GM19035 (cell line): ENCODE measurements at regions not wholly inside any gene's neighbourhood (a gene's known extent, or its start where the extent isn't known, plus 50 kb on each side); places are given as distances from the start of the nearest gene placed in this dataset.

Experiments used
- ATAC-seq: cut with Tn5 transposase; IDR thresholded peaks from one replicate; pipeline ENCODE4 v1.9.1; 2021; ENCODE audit not compliant: unreplicated experiment

GRCh38 chr1:119565131-119565772, 58.2 kb downstream of the HSD3B1 start:
- peak; percentile 75 for ATAC-seq

GRCh38 chr1:119569095-119569494, 62.1 kb downstream of the HSD3B1 start:
- ATAC-seq = no peak
